ENCODE measurements at regions not wholly inside any gene's neighbourhood (a gene's known extent, or its start where the extent isn't known, plus 50 kb on each side); places are given as distances from the start of the nearest gene placed in this dataset. TPM values are rescaled to one million over a fixed set of nuclear protein-coding genes. Genes with fewer than 3 reads are reported as not detected.

DNA sequence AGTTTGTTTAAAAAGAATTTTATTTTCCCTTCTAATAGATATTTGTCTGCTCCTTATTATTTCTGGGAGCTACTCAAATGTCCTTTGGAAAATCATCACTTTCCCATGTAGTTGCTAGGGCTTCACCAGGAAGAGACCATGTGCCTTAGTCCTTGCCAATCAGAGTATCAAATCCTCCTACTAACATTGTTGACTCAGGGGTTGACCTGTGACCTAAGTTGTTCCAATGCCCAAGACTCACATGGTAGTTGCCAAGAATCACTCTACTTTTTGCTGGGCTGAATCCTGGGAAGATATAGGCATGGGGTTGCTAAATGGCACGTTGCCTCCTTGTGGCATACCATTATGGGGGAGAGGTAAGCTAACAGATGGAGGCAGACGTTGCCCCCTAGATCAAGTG, 58.2 kb upstream of the FOXD3 start:
- Histone ChIP-seq H3K27ac (no peak overlapping the region), H2AFZ (no peak overlapping the region), H3K9me3 (ENCODE audit: low read depth) (no peaks in the 10 kb centered on the region), H3K4me1 (ENCODE audit: insufficient read depth) (no peaks in the 10 kb centered on the region), H3K9me2 (replicated peaks; ENCODE audit: insufficient read depth) (no peaks in the 10 kb centered on the region), H3K36me3 (replicated peaks; ENCODE audit: insufficient read depth, low read depth) (no peaks in the 10 kb centered on the region), H3K79me2 (no peaks in the 10 kb centered on the region), H3K4me2 (no peak overlapping the region), H3K27me3 (no peaks in the 10 kb centered on the region), H4K20me1 (ENCODE audit: insufficient read depth, poor library complexity, severe bottlenecking) (no peaks in the 10 kb centered on the region), H3K4me3 (no peak overlapping the region)
- no peak for DNase-seq (ENCODE audit: low spot score)
- TF ChIP-seq EZH2phosphoT487 (IDR thresholded peaks at IDR 0.05; ENCODE audit: low read depth, severe bottlenecking, unreplicated experiment) = no peak
- TF ChIP-seq EZH2 (IDR thresholded peaks at IDR 0.05; ENCODE audit: borderline replicate concordance) = no peak
- TF ChIP-seq, protein P1, sequence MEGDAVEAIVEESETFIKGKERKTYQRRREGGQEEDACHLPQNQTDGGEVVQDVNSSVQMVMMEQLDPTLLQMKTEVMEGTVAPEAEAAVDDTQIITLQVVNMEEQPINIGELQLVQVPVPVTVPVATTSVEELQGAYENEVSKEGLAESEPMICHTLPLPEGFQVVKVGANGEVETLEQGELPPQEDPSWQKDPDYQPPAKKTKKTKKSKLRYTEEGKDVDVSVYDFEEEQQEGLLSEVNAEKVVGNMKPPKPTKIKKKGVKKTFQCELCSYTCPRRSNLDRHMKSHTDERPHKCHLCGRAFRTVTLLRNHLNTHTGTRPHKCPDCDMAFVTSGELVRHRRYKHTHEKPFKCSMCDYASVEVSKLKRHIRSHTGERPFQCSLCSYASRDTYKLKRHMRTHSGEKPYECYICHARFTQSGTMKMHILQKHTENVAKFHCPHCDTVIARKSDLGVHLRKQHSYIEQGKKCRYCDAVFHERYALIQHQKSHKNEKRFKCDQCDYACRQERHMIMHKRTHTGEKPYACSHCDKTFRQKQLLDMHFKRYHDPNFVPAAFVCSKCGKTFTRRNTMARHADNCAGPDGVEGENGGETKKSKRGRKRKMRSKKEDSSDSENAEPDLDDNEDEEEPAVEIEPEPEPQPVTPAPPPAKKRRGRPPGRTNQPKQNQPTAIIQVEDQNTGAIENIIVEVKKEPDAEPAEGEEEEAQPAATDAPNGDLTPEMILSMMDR (IDR thresholded peaks at IDR 0.05; ENCODE audit: poor library complexity) = no peak
- WGBS (ENCODE audit: low lambda C conversion rate, missing lambda C conversion rate) = 79% methylated on average over 2 of the region's 2 CpGs

DNA sequence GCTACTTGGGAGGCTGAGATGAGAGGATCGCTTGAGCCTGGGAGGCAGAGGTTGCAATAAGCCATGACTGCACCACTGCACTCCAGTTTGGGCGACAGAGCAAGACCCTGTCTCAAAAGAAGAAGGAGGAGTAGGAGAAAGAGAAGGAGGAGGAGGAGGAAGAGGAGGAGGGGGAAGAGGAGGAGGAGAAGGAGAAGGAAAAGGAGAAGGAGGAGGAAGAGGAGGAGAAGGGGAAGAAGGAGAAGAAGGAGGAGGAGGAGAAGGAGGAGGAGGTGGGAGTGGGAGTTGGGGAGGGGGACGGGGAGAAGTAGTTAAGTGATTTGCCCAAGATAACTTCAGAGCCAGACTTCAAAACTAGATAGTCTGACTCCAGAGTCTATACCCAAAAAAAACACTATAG, 55.5 kb upstream of the FOXD3 start:
- no peak overlapping the region for H3K4me3 ChIP-seq
- H3K36me3 ChIP-seq (replicated peaks; ENCODE audit: insufficient read depth, low read depth) = no peaks in the 10 kb centered on the region
- no peaks in the 10 kb centered on the region for H4K20me1 ChIP-seq (ENCODE audit: insufficient read depth, poor library complexity, severe bottlenecking)
- DNase-seq (ENCODE audit: low spot score) = no peak
- no peak overlapping the region for H2AFZ ChIP-seq
- WGBS (ENCODE audit: low lambda C conversion rate, missing lambda C conversion rate) = 91% methylated on average over 2 of the region's 3 CpGs
- TF ChIP-seq, protein P1 (IDR thresholded peaks at IDR 0.05; ENCODE audit: poor library complexity) = no peak
- TF ChIP-seq EZH2phosphoT487 (IDR thresholded peaks at IDR 0.05; ENCODE audit: low read depth, severe bottlenecking, unreplicated experiment) (no peak), EZH2 (IDR thresholded peaks at IDR 0.05; ENCODE audit: borderline replicate concordance) (no peak)
- no peak overlapping the region for H3K27ac ChIP-seq
- H3K79me2 ChIP-seq = no peaks in the 10 kb centered on the region
- H3K4me1 ChIP-seq (ENCODE audit: insufficient read depth) = no peaks in the 10 kb centered on the region
- H3K27me3 ChIP-seq = peaks cover 3% of the 10 kb centered on the region
- no peak overlapping the region for H3K4me2 ChIP-seq
- H3K9me3 ChIP-seq (ENCODE audit: low read depth) = no peaks in the 10 kb centered on the region
- H3K9me2 ChIP-seq (replicated peaks; ENCODE audit: insufficient read depth) = no peaks in the 10 kb centered on the region

DNA sequence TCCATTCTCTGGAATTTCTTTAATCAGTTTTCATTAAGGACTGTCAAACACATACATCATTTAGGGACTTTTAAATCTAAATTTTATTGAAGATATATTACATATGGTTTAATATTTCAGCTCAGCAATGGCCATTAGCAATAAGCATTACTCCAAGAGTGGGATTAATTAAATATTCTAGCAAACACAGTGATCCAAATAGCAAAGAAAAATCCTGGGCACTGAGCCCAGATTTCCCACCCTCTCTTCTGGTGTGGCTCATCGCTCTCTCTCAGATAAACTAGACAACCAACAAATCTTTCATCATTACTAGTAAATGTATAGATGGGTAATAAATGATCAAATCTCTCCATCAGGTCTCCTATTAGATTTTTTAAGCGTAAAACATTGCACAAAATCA, 53.5 kb upstream of the FOXD3 start:
- TF ChIP-seq EZH2phosphoT487 (IDR thresholded peaks at IDR 0.05; ENCODE audit: low read depth, severe bottlenecking, unreplicated experiment) = no peak
- Histone ChIP-seq H3K36me3 (replicated peaks; ENCODE audit: insufficient read depth, low read depth) (no peaks in the 10 kb centered on the region), H3K79me2 (no peaks in the 10 kb centered on the region), H3K4me2 (no peak overlapping the region), H3K9me3 (ENCODE audit: low read depth) (no peaks in the 10 kb centered on the region), H3K4me1 (ENCODE audit: insufficient read depth) (no peaks in the 10 kb centered on the region), H4K20me1 (ENCODE audit: insufficient read depth, poor library complexity, severe bottlenecking) (no peaks in the 10 kb centered on the region), H3K27me3 (peaks cover 3% of the 10 kb centered on the region), H3K4me3 (no peak overlapping the region), H3K27ac (no peak overlapping the region), H3K9me2 (replicated peaks; ENCODE audit: insufficient read depth) (no peaks in the 10 kb centered on the region), H2AFZ (no peak overlapping the region)
- no peak for DNase-seq (ENCODE audit: low spot score)
- WGBS (ENCODE audit: low lambda C conversion rate, missing lambda C conversion rate) = 77% methylated on average over 2 of the region's 2 CpGs

DNA sequence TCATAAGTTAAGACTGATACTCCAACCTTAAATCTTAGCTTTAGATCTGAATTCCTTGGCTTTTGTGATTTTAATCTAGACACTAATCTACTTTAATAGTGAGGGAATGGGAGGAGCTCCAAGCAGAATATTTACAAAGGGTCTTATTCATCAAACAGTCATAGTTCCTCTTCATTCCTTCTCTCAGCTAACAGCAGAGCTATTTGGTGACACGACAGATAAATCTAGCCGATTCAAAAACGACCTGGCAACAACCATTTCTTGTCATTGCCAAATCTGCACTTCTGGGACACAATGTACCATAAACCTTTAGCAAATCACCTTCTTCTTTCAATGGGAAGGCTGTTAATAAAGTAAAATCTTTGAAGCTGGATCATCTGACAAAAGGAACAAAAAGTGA, 52.8 kb upstream of the FOXD3 start:
- Histone ChIP-seq H3K4me1 (ENCODE audit: insufficient read depth) (no peaks in the 10 kb centered on the region), H3K27ac (no peak overlapping the region), H3K9me3 (ENCODE audit: low read depth) (no peaks in the 10 kb centered on the region), H3K36me3 (replicated peaks; ENCODE audit: insufficient read depth, low read depth) (no peaks in the 10 kb centered on the region), H3K27me3 (peaks cover 3% of the 10 kb centered on the region), H3K9me2 (replicated peaks; ENCODE audit: insufficient read depth) (peaks cover 2% of the 10 kb centered on the region), H3K4me3 (no peak overlapping the region), H4K20me1 (ENCODE audit: insufficient read depth, poor library complexity, severe bottlenecking) (no peaks in the 10 kb centered on the region), H3K4me2 (no peak overlapping the region), H2AFZ (no peak overlapping the region), H3K79me2 (no peaks in the 10 kb centered on the region)
- DNase-seq (ENCODE audit: low spot score) = no peak
- no peak for TF ChIP-seq EZH2 (IDR thresholded peaks at IDR 0.05; ENCODE audit: borderline replicate concordance)
- TF ChIP-seq EZH2phosphoT487 (IDR thresholded peaks at IDR 0.05; ENCODE audit: low read depth, severe bottlenecking, unreplicated experiment) = no peak
- TF ChIP-seq, protein P1 (IDR thresholded peaks at IDR 0.05; ENCODE audit: poor library complexity) = no peak
- 57% methylated on average over 3 of the region's 3 CpGs for WGBS (ENCODE audit: low lambda C conversion rate, missing lambda C conversion rate)

Small RNA genes in the stretch of these regions (small RNA-seq; reads per million reads assigned to genes)
- gene RNA5SP49 = not detected
